Panc1 (cell line): ENCODE measurements at regions not wholly inside any gene's neighbourhood (a gene's known extent, or its start where the extent isn't known, plus 50 kb on each side); places are given as distances from the start of the nearest gene placed in this dataset.
A peak's percentile ranks its signal among the peaks of the same experiment; 100 is the strongest.

ENCODE experiments used
- ATAC-seq: fragments of 200-7000 bp; cut with Tn5 transposase; 2 replicates; pipeline ENCODE4 v1.9.1; 2020; ENCODE audit warnings: mild to moderate bottlenecking, moderate library complexity
- BruUV-seq: library from RNA; stranded (reverse); fragments of 400-500 nt; replicated peaks from 2 replicates; lab custom pipeline; 2021; lab: Mats Ljungman, UMichigan
- CTCF ChIA-PET: fragments of 300-600 bp; sonication (Branson Sonifier 250); formaldehyde crosslinking; loops from one replicate; lab custom pipeline; 2022; ENCODE audit warnings: antibody characterized with exemption; lab: Charles Lee
- POLR2A ChIA-PET: fragments of 300-600 bp; sonication (Branson Sonifier 250); formaldehyde crosslinking; loops from one replicate; lab custom pipeline; 2022; ENCODE audit warnings: antibody characterized with exemption; lab: Charles Lee
- DNase-seq: peaks from one replicate; pipeline ENCODE4 v3.0.0-alpha.2; 2010; ENCODE audit warnings: low read depth, low spot score
- H3K27ac ChIP-seq: 2 replicates; pipeline ENCODE4 v1.5.1; 2011; ENCODE audit warnings: mild to moderate bottlenecking, low read length, inconsistent platforms
- H3K27me3 ChIP-seq: fragments of 200-500 bp; sonication (Bioruptor generic); 2 replicates; pipeline ENCODE4 v1.6.0; 2014; ENCODE audit warnings: low read length, inconsistent platforms; ENCODE audit not compliant: control insufficient read depth, insufficient read depth
- H3K36me3 ChIP-seq: fragments of 200-500 bp; sonication (Bioruptor generic); 2 replicates; pipeline ENCODE4 v1.5.1; 2014; ENCODE audit warnings: inconsistent platforms, mild to moderate bottlenecking, low read length, moderate library complexity; ENCODE audit not compliant: control insufficient read depth, insufficient read depth
- H3K4me1 ChIP-seq: 2 replicates; pipeline ENCODE4 v1.5.1; 2011; ENCODE audit warnings: inconsistent platforms, mild to moderate bottlenecking, low read length, moderate library complexity; ENCODE audit not compliant: control insufficient read depth, insufficient read depth
- H3K4me3 ChIP-seq, 2 experiments: 2 replicates each; pipeline ENCODE4 v1.5.1; 2011 to 2012; ENCODE audit warnings: low read depth in 2 of 2, low read length in 2 of 2, mild to moderate bottlenecking in 2 of 2, inconsistent platforms in 1 of 2, moderate library complexity in 1 of 2
- H3K9me3 ChIP-seq: fragments of 200-500 bp; sonication (Bioruptor generic); 2 replicates; pipeline ENCODE4 v1.5.1; 2014; ENCODE audit warnings: low read depth, mild to moderate bottlenecking, inconsistent platforms, low read length, moderate library complexity; ENCODE audit not compliant: control insufficient read depth, insufficient read depth
- POLR2AphosphoS5 ChIP-seq: IDR thresholded peaks from 2 replicates; pipeline ENCODE4 v1.6.1; 2012; ENCODE audit warnings: mild to moderate bottlenecking, low read depth, low read length, moderate library complexity
- REST ChIP-seq, 2 experiments: IDR thresholded peaks; 2 replicates each; pipeline ENCODE4 v1.6.1; 2011 to 2012; ENCODE audit warnings: low read depth in 2 of 2, control low read depth in 1 of 2, low read length in 1 of 2, mild to moderate bottlenecking in 1 of 2, moderate library complexity in 1 of 2; ENCODE audit not compliant: insufficient read depth in 1 of 2
- SIN3A ChIP-seq: IDR thresholded peaks from 2 replicates; pipeline ENCODE4 v1.6.1; 2012; ENCODE audit warnings: low read depth, mild to moderate bottlenecking, low read length, moderate library complexity, borderline replicate concordance; ENCODE audit not compliant: insufficient read depth
- TCF7L2 ChIP-seq: IDR thresholded peaks from 2 replicates; pipeline ENCODE4 v1.6.1; 2011; ENCODE audit warnings: mild to moderate bottlenecking, low read depth, low read length, inconsistent platforms
- in situ Hi-C: cut with HindIII; loops from 2 replicates; pipeline ENCODE4 v1.10.0; 2016; ENCODE audit warnings: low sequenced_read_pairs, low pct_unique_long_range_greater_than_20kb
- intact Hi-C: fragments of 100-400 bp; cut with micrococcal nuclease; formaldehyde crosslinking; loops from one replicate; pipeline ENCODE4 v1.10.0; 2022; ENCODE audit not compliant: unreplicated experiment
- TF ChIP-seq, protein P1 (sequence below): fragments of 450-650 bp; IDR thresholded peaks from 2 replicates; pipeline ENCODE4 v1.5.1; 2017; ENCODE audit warnings: mild to moderate bottlenecking

DNA sequence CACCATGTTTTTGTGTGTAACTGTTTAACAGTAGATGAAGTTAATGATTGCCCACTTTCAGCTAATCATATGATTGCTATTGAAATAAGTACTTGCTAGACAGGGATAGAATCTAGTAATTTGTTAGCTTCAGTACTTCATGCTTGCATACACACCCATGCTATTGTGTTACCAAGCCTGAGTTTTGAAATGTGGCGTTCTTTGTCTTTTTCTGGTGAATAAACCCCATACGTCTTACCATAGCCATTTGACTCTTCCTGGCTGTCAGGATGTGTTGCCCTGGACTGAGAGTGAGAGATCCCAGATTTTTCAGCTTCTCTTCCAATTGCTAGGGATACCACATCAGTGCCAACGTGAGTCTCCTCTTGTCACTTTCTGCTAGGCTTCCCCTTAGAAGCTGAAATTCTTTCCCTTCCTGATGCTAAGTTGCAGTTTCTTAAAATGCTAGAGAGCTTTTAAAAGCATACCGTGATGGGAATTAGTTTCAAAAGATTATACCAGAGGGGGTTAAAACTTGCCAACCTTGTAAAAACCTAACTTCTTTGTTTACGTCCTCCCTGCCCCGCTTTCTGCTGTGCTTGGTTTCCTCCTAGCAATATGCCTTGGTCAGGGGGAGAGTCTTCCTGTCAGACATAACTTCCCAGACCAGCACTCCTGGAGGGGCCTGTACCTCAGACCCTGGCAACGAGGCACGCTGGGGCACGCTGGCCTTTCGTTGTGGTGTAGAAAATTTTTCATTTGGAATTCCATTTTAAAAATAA, 62.9 kb upstream of the ULK4 start:
- intact Hi-C loops = loop anchor here (5.0 kb wide), 1 partner anchor 48 kb away; no protein-coding TSS in a partner anchor

DNA sequence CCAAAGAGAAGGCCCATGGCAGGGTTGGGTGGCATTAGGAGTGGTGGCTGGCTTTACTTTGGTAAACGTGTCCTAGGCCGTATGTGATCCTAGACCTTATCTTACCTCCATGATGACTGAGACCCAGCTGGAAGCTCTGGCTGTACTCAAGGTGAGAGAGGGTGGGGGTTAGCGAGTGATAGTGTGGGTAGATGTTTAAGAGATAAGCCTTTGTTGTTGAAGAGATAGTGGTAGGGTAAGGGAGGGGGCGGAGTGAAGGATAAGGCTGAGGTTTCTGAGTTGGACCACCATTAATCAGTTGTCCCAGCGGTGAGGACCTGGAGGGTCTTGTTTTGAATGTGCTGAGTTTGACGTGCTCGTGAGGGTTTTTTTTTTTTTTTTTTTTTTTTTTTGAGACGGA, 61.5 kb upstream of the ULK4 start:
- Histone ChIP-seq H3K36me3 (no peaks in the 10 kb centered on the region), H3K27me3 (no peaks in the 10 kb centered on the region), H3K9me3 (no peaks in the 10 kb centered on the region), H3K4me1 (peaks cover 67% of the 10 kb centered on the region), H3K27ac (peak overlapping the region; percentile 39; the same call in 1 of the 2 replicates), H3K4me3 (no peak overlapping the region)
- no TSS peak for BruUV-seq
- intact Hi-C loops = no loop called here
- ChIA-PET CTCF (no interaction called here), POLR2A (no interaction called here)
- DNase-seq = no peak
- TF ChIP-seq REST (IDR thresholded peaks at IDR 0.05; ENCODE audit: insufficient read depth in 1 of 2, low read depth in 2 of 2, low read length in 1 of 2) (no peak), SIN3A (no peak), POLR2AphosphoS5 (no peak)
- no peak for ATAC-seq
- in situ Hi-C loops = no loop called here

More for the DNA sequence above, 62.9 kb upstream of the ULK4 start:
- Histone ChIP-seq H3K27ac (peak overlapping the region; percentile 74), H3K4me1 (peaks cover 54% of the 10 kb centered on the region), H3K36me3 (no peaks in the 10 kb centered on the region), H3K4me3 (peak overlapping the region in 1 of 2 experiments; percentile 36; a peak in 2 of 4 replicates), H3K9me3 (no peaks in the 10 kb centered on the region), H3K27me3 (no peaks in the 10 kb centered on the region)
- ChIA-PET POLR2A (no interaction called here), CTCF (interaction anchor here (0.6 kb wide), 1 partner anchor 783 kb away, joined by 3 read pairs; no protein-coding TSS in a partner anchor)
- peak; percentile 63 for ATAC-seq
- in situ Hi-C loops = no loop called here
- BruUV-seq = no TSS peak
- no peak for DNase-seq
- TF ChIP-seq, protein P1, sequence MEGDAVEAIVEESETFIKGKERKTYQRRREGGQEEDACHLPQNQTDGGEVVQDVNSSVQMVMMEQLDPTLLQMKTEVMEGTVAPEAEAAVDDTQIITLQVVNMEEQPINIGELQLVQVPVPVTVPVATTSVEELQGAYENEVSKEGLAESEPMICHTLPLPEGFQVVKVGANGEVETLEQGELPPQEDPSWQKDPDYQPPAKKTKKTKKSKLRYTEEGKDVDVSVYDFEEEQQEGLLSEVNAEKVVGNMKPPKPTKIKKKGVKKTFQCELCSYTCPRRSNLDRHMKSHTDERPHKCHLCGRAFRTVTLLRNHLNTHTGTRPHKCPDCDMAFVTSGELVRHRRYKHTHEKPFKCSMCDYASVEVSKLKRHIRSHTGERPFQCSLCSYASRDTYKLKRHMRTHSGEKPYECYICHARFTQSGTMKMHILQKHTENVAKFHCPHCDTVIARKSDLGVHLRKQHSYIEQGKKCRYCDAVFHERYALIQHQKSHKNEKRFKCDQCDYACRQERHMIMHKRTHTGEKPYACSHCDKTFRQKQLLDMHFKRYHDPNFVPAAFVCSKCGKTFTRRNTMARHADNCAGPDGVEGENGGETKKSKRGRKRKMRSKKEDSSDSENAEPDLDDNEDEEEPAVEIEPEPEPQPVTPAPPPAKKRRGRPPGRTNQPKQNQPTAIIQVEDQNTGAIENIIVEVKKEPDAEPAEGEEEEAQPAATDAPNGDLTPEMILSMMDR = no peak
- no peak for TF ChIP-seq TCF7L2
- no peak for TF ChIP-seq SIN3A
- no peak for TF ChIP-seq POLR2AphosphoS5
- no peak for TF ChIP-seq REST (IDR thresholded peaks at IDR 0.05; ENCODE audit: insufficient read depth in 1 of 2, low read depth in 2 of 2, low read length in 1 of 2)
